HG03565 (cell line): ENCODE measurements at regions not wholly inside any gene's neighbourhood (a gene's known extent, or its start where the extent isn't known, plus 50 kb on each side); places are given as distances from the start of the nearest gene placed in this dataset.
"Not testable (repeated sequence)": the region's sequence is repeated elsewhere in the genome, so short reads cannot be mapped to it uniquely, and the experiment has no call there.

Experiments
- ATAC-seq: cut with Tn5 transposase; IDR thresholded peaks from one replicate; pipeline ENCODE4 v1.9.1; 2021; ENCODE audit warnings: mild to moderate bottlenecking, moderate library complexity; ENCODE audit not compliant: unreplicated experiment

DNA sequence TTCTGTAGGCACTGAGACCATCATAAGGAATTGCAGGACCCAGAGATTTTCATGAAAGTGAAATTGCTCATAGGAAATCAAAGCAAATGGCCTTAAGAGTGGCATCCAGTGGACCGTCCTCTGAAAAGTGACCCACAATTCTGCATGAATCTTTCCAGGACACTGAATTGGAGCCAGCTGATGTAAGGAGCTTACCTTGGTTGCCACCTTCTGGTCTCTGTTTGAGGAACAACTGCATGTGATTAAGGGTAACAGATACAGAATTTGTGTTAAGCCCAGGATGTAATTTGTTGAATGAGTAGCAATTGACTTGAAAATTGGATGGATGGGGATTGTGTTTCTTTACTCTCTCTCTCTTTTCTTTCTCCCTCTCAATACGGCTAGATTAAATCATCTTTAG lies 49.9 kb upstream of the GAS1 start:
- ATAC-seq, result no peak

DNA sequence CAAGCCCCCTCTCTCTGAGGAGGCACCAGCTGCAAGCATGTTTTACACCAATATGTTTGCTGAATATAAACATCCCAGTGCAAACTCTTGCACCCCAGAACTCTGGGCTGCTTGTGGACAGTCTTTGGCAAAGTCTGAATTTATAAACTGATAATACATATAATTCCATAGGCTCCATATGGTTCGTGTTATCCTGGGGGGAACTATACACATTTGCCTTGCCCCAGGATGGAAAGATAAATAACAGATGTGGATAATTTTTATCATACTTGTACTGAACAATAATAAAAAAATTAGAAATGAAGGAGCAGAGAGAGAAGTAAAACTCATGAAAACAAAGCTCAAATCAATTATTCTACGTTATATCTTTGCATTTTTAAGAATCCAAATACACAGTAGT lies 50.6 kb upstream of the GAS1 start:
- ATAC-seq, result no peak

DNA sequence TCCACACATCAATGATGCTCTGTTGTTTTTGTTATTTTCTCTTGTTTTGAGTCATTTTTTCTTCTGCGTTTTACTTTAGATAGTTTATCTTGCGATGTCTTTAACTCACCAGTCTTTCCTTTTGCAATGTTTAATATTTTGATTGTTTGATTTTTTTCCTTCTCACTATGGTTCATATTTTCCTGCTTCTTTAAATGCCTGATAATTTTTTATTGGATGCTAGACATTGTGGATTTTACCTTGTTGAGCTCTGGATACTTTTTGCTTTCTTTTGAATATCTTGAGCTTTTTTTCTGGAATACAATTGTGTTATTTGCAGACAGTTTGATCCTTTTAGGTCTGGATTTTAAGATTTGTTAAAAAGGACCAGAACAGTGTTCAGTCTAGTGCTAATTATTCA lies 55.2 kb upstream of the GAS1 start:
- no peak for ATAC-seq

DNA sequence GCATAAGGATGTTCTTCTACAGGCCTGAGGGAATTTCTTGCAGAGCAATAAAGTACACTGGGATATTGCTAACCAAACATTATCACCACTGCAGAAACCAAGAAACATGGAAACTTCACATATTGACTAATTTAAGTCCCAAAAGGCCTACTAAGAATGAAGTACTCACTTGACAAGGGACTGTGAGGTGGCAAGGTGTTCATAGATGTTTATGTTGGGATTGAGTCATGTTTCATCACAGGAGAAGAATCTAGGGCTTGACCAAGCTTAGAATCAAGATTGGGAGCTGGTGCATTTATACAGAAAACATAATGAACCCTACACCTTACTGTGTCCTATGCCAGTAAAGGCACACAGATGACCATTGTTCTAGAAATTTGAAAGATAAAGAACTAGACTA lies 56.7 kb upstream of the GAS1 start:
- no peak for ATAC-seq

DNA sequence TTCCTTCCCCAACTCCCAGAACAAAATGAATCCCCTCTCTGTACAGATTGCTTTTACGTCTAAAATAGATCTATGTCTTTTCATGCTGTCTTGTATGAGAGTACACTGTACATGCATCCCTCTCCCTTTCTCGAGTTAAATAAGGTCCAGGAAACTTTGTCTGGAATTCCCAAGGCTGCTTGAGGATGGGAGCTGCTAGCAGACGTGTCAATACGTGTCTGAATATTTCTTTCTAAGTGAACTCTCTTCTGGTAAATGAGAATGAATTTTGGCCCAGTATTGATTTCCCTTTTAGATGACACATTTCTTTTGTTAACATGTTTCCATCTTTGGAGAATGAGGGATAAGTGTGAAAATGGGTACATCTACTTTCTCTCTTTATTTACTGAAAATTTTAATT lies 59.6 kb upstream of the GAS1 start:
- no peak for ATAC-seq

DNA sequence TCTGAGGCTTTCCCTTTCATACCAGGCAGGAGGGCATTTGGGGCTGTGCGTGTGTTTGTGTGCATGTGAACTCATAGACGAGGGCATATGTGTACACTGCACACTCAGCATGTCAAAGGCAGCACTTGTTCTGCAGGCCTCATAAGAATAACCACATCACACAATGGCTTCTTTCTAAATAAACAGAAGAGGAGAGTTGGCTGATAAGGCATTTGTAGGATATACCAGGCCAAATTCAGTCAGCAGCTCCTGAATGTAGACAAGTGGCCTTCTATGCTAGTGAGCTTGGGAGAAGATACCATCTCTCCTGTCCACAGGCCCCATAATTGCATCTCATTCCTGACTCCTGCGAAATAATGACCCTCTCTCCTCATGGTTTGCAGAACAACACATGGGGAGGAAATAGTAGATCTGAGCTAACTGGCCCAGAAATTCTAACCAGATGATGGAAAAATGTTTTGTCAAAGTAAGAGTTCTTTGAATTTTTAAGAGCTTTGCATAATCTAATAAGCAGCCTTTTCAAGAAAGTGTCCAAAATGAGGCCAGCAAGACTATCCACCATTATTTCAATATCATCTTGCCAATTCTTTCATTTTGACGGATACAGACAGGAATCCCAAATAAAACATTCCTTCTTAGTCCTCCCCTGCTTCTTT lies 60.5 kb upstream of the GAS1 start:
- ATAC-seq, result no peak

DNA sequence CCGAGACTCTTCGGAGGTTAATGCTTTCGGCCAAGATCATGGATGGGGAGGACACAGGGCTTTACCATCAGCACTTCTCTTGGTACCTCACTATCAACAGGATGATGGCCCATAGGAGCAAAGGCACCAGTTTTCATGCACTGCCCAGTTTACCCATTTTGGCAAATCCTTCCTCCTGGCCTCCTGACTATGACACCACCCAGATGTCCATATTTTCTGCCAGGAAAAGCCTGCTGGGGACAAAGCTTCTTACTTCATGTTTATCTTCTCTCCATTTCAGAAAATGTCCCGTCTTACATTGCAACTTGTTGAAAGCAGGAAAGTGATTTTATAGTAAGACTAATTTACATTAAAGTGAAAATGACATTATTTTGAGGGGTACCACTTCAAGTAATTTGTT lies 61.4 kb upstream of the GAS1 start:
- ATAC-seq, result no peak

DNA sequence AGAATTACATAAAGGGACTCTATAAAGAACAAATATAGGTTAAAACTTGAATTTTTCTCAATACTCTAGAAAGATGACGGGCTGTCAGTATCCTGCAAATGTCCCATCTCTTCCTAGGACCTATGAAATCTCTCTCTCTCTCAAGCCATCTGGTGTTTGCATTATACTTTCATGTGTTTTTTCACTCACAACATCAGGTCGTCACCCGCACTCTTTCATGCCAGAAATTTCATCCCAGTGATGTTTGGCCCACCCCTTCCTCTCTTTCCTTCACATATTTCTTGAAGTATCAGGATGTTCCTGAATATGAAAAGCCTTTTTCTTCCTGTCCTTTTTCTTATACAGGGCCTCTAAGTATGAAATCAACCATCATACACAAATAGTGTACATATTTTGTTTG lies 63.3 kb upstream of the GAS1 start:
- no peak for ATAC-seq

DNA sequence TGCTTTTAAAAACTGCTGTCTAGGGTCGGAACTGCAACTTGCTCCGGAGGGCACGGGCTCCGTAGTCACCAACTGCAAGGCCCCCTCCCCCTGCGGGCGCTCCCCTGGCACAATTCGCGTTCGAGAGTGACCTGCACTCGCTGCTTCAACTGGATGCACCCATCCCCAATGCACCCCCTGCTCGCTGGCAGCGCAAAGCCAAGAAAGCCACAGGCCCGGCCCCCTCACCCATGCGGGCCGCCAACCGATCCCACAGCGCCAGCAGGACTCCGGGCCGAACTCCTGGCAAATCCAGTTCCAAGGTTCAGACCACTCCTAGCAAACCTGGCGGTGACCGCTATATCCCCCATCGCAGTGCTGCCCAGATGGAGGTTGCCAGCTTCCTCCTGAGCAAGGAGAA lies 64.2 kb upstream of the GAS1 start:
- ATAC-seq, result no peak

DNA sequence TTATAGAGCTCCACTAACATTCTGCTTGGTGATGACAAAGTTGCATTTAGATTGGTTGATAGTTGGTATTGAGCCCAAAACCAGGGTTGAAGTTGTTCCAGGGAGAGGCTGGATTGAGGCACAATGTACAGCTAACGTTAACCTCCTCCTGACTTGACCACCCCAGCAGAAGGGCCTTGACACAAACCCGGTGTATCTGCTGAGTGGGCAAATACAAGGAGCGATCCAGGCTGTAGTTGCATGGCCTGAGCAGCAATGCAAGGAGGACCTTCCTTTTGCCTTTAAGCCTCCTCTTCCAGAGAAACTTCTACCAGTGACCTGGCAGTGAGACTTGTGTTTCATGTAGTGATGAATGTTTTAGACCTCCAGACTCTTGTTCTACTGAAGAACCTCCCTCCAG lies 66.2 kb upstream of the GAS1 start:
- no peak for ATAC-seq

DNA sequence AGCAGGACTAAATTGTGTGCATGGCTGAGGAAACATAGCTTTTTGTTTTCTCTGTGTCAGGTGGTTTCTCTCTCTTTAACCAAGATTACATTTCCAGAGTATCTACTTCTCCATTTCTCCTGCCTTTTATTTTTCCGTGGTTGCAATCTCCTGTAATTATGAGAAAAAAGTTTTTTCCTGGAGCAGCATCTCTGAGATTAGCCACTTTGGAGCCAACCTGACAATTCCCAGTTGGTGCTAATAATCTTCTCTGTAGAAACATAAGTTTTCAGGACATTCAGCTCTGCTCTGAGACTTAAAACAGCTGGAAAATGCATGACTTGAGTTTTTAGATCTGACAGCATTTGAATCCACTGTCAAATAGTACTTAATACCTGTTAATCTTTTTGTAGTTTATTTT lies 67.1 kb upstream of the GAS1 start:
- ATAC-seq, result no peak

DNA sequence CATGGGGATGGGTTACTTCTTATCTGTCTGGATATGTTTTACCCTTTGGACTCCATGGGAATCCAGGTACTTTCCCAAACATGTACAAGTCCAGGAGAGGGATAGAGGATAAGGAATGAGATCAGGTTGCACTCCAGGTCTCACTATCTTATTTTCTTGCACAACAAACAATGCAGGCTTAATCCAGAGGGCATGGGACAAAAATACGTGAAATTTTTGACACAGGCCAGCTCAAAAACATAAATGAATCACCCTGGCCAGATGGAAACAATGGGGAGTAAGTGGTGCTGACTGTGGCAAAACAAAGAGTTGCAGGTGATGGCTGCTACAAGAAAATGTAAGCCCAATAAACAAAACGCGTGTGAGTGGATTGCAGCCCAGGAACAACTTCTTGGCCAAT lies 69.4 kb upstream of the GAS1 start:
- ATAC-seq, result no peak

DNA sequence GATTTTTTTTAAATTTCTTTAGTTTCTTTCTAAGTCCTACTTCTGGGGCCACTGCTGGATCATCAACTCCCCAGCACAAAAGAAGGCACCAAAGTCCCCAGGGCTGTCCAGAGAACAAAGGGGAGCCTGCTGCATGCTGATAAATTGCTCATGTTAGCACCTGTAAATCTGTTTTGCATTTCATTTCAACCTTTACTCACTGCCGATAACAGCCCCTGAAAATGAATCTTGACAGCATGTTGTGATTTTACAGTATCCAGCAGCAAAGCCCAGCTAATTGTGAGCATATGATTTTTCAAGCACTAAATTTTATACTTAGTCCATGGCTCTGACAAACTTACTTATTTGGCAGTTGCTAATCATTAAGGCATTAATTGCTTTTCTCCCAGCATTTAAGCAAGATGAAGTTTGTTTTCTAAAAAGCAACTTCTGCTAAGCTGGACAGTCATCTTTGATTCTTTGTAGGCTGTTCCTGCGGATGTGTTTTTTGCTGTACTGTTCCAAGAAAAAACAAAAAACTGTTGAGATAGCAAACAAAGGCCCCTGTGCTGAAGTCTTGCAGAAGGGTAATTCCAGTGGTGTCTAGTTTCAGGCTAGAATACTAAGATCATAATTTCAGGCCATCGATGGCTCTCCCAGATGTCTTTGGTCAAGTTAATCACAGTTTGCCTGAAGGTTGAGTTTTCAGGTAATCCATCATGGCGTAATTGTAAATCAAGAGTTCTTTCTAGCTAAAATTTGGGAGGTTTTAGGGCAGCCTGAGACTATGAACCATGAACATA lies 73.1 kb upstream of the GAS1 start:
- ATAC-seq, result no peak

DNA sequence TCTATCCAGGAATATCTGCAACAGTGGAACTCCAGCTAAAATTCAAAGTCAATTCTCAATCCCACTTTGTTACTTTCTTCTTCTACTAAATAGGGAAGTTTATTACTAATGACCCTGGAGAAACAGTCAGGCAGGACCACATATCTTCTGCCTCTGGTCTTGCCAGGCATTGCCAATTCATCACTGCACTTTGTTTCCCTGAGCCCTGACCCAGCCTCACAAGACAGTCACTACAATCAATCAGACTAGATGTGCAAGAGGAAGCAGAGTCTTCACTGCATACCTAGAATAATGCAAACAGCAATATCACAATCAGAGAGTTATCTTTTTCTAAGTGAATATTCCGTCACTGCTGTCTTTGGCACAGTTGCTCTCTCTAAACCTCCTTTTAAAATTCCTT lies 74.9 kb upstream of the GAS1 start:
- ATAC-seq, result no peak

DNA sequence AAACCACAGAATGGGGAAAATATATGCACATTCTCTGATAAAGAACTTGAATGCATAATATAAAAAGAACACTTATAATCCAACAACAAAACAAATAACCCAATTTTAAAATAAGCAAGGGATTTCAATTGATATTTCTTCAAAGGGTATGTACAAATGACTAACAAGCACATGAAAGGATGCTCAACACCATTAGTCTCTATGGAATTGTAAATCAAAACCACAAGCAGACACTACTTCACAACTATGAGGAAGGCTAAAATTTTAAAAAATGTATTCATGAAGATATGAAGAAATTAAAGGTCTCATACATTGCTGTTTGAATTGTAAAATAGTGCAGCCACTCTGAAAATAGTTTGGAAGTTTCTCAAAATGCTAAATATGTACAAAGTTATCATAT lies 78.9 kb upstream of the GAS1 start:
- ATAC-seq, result no peak

DNA sequence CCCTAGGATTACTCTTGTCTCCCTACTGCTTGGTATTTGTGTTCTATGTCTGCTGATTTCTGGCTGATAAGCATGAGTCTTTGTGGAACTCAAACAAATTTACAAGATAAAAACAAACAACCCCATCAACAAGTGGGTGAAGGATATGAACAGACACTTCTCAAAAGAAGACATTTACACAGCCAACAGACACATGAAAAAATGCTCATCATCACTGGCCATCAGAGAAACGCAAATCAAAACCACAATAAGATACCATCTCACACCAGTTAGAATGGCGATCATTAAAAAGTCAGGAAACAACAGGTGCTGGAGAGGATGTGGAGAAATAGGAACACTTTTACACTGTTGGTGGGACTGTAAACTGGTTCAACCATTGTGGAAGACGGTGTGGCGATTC lies 81.5 kb upstream of the GAS1 start:
- ATAC-seq, result not testable (repeated sequence)

DNA sequence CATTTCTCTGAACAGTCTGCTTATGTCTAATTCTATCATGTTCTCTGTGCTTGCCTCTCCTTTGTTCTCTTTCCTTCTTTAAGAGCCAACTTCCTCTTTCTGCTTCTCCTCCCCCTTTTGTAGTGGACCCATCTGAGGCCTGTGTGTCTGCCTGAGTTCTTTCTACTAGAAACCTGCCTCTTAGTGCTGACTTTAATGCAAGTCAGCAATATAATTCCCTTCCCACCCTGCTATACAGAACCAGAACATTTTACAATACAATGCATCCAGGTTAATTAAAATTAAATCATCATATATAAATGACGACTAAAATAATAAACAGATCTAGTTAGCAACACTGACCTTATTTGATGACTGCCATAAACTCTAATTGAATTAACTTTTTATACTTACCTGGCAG lies 82.6 kb upstream of the GAS1 start:
- ATAC-seq, result no peak

DNA sequence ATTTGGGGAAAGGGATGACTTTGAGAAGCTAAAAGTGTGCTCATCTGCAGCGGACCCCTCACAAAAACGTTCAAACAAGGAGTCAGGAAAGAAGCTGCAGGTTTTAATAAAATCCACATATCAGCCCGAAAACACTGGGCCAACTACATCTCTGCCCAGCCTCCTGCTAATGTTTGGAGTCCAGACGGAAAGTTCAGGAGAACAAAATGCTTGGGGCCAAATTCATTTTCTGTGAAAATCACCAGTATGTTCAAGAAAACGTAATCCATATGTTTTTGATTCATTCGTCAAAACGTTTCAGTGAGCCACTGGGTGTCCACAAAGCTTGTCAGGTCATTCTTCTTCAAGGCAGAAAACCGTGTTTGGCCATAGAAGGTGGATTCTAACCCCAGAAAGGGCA lies 87.5 kb upstream of the GAS1 start:
- no peak for ATAC-seq

DNA sequence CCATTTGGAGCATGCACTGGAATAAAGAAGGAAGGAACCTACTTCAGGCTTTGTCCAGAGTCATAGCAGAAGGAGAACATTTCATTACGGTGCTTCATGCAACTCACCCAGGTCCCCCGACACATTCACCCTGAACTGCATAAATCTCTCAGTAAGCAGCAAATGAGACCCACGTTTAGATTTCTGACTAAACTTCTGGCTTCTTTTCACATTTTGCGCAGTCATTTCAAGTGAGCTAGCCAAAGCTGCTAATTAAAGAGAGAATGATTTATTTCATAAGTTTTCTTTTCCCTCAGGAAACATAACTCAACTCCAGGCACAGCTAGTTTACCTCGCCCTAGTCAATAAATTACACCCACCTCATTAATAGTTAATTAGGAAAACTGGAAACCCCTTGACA lies 88.6 kb upstream of the GAS1 start:
- no peak for ATAC-seq

DNA sequence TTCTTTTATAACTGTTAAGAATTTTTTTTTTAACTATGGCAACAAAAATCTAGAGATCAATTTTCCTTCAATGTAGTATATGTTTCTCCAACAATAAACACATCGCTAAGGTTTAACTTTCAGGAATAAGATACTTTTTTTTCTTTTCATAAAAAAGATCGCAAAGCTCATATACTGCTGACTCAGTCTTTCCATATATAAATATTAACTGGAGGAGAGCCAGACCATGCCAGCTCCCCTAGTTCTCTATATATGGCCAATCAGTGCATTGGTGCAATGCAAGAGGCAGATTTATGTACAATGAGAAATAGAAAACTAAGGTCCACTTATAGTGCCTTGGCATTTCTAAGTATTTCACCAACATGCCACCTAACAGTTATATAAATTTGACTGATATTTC lies 89.2 kb upstream of the GAS1 start:
- ATAC-seq, result no peak

DNA sequence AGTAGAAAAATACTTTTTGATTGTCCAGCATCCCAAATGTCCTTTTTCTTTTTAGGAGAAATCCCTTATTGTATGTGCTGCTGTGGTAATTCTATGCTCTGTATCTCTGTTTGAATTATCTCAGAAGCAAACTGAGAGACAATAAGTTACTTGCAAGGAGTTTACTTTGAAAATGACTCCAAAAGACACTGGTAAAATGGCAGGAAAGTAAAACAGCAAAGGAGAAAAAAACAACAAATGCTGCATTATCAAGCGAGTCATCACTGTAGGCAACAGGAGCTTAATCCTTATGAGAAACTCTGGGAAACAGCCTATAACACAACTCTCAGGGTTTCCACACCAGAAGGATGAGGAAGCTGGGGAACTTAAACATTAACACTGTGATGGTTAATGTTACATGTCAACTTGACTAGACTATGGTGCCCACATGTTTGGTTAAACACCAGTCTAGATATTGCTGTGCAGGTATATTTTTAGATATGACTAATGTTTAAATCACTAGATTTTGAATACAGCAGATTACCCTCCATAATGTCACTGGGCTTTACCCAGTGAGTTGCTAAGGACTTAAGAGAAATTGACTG lies 92.6 kb upstream of the GAS1 start:
- no peak for ATAC-seq

DNA sequence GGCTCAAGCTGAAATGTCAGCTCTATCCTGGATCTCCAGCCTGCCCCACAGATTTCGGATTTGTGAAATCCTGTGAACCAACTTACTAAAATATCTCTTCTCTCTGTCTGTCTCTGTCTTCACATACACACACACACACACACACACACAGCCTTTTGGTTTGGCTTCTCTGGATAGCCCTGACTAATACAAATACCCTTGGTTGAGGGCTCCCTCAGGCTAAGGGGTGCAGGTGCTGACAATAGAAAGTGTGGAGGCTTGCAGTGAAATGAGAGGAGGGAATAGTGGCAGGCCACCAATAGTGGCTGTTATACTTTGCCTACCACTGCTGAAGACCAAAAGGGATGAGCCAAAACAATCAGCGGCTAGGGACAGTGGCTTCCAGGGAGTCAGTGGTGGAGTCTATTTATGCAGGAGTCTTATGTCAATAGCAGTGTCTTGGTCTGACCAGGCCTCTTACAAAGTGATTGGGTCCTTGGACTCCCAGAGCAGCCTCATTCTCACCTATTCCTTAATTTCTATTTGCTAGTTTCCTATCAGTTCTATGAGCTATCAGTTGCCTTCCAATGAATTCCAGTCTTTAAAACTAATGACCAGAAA lies 93.2 kb upstream of the GAS1 start:
- no peak for ATAC-seq
